ENCODE measurements at regions not wholly inside any gene's neighbourhood (a gene's known extent, or its start where the extent isn't known, plus 50 kb on each side); places are given as distances from the start of the nearest gene placed in this dataset.

GRCh38 chr4:23584024-23584423, 305.8 kb downstream of the PPARGC1A start:
- DNase-seq (ENCODE audit: low read depth): no peak
- H3K36me3 ChIP-seq (ENCODE audit: control insufficient read depth, insufficient read depth, low read length, severe bottlenecking): no peaks in the 10 kb centered on the region
- no peak overlapping the region for H3K9ac ChIP-seq (ENCODE audit: low read length)
- H3K9me3 ChIP-seq (ENCODE audit: control insufficient read depth, low read length): no peaks in the 10 kb centered on the region
- H3K27me3 ChIP-seq (replicated peaks; ENCODE audit: control insufficient read depth, insufficient read depth, low read length): no peaks in the 10 kb centered on the region
- H3K4me3 ChIP-seq (ENCODE audit: low read length): peak overlapping the region; percentile 13
- peaks cover 9% of the 10 kb centered on the region for H3K4me1 ChIP-seq (ENCODE audit: control insufficient read depth, insufficient read depth, low read length)

- no peaks in the 10 kb centered on the region for H3K36me3 ChIP-seq (ENCODE audit: control insufficient read depth, insufficient read depth, low read length, severe bottlenecking)
- no peaks in the 10 kb centered on the region for H3K9me3 ChIP-seq (ENCODE audit: control insufficient read depth, low read length)
- H3K27me3 ChIP-seq (replicated peaks; ENCODE audit: control insufficient read depth, insufficient read depth, low read length): no peaks in the 10 kb centered on the region
- no peak overlapping the region for H3K9ac ChIP-seq (ENCODE audit: low read length)
- no peak overlapping the region for H3K4me3 ChIP-seq (ENCODE audit: low read length)
- DNase-seq (ENCODE audit: low read depth): no peak
- H3K4me1 ChIP-seq (ENCODE audit: control insufficient read depth, insufficient read depth, low read length): peaks cover 9% of the 10 kb centered on the region
Observed at GRCh38 chr4:23582671-23583070, 307.2 kb downstream of the PPARGC1A start.

GRCh38 chr4:23579166-23579565, 310.7 kb downstream of the PPARGC1A start:
- no peaks in the 10 kb centered on the region for H3K36me3 ChIP-seq (ENCODE audit: control insufficient read depth, insufficient read depth, low read length, severe bottlenecking)
- no peak overlapping the region for H3K4me3 ChIP-seq (ENCODE audit: low read length)
- no peak for DNase-seq (ENCODE audit: low read depth)
- no peak overlapping the region for H3K9ac ChIP-seq (ENCODE audit: low read length)
- H3K27me3 ChIP-seq (replicated peaks; ENCODE audit: control insufficient read depth, insufficient read depth, low read length): no peaks in the 10 kb centered on the region
- no peaks in the 10 kb centered on the region for H3K9me3 ChIP-seq (ENCODE audit: control insufficient read depth, low read length)
- peaks cover 8% of the 10 kb centered on the region for H3K4me1 ChIP-seq (ENCODE audit: control insufficient read depth, insufficient read depth, low read length)

- H3K9me3 ChIP-seq (ENCODE audit: control insufficient read depth, low read length): no peaks in the 10 kb centered on the region
- no peaks in the 10 kb centered on the region for H3K36me3 ChIP-seq (ENCODE audit: control insufficient read depth, insufficient read depth, low read length, severe bottlenecking)
- DNase-seq (ENCODE audit: low read depth): no peak
- H3K9ac ChIP-seq (ENCODE audit: low read length): no peak overlapping the region
- no peaks in the 10 kb centered on the region for H3K27me3 ChIP-seq (replicated peaks; ENCODE audit: control insufficient read depth, insufficient read depth, low read length)
- no peak overlapping the region for H3K4me3 ChIP-seq (ENCODE audit: low read length)
- H3K4me1 ChIP-seq (ENCODE audit: control insufficient read depth, insufficient read depth, low read length): no peaks in the 10 kb centered on the region
Observed at GRCh38 chr4:23577398-23577797, 312.4 kb downstream of the PPARGC1A start.

GRCh38 chr4:23572382-23572781, 317.5 kb downstream of the PPARGC1A start:
- H3K36me3 ChIP-seq (ENCODE audit: control insufficient read depth, insufficient read depth, low read length, severe bottlenecking): no peaks in the 10 kb centered on the region
- no peaks in the 10 kb centered on the region for H3K27me3 ChIP-seq (replicated peaks; ENCODE audit: control insufficient read depth, insufficient read depth, low read length)
- no peaks in the 10 kb centered on the region for H3K9me3 ChIP-seq (ENCODE audit: control insufficient read depth, low read length)
- no peaks in the 10 kb centered on the region for H3K4me1 ChIP-seq (ENCODE audit: control insufficient read depth, insufficient read depth, low read length)
- no peak for DNase-seq (ENCODE audit: low read depth)
- H3K9ac ChIP-seq (ENCODE audit: low read length): no peak overlapping the region
- H3K4me3 ChIP-seq (ENCODE audit: low read length): no peak overlapping the region

- Histone ChIP-seq H3K36me3 (ENCODE audit: control insufficient read depth, insufficient read depth, low read length, severe bottlenecking) (no peaks in the 10 kb centered on the region), H3K9me3 (ENCODE audit: control insufficient read depth, low read length) (no peaks in the 10 kb centered on the region), H3K4me3 (ENCODE audit: low read length) (no peak overlapping the region), H3K4me1 (ENCODE audit: control insufficient read depth, insufficient read depth, low read length) (no peaks in the 10 kb centered on the region), H3K27me3 (replicated peaks; ENCODE audit: control insufficient read depth, insufficient read depth, low read length) (no peaks in the 10 kb centered on the region), H3K9ac (ENCODE audit: low read length) (no peak overlapping the region)
- DNase-seq (ENCODE audit: low read depth): no peak
Observed at GRCh38 chr4:23567338-23567737, 322.5 kb downstream of the PPARGC1A start.

GRCh38 chr4:23560748-23561147, 329.1 kb downstream of the PPARGC1A start:
- H3K9ac ChIP-seq (ENCODE audit: low read length): no peak overlapping the region
- H3K4me1 ChIP-seq (ENCODE audit: control insufficient read depth, insufficient read depth, low read length): no peaks in the 10 kb centered on the region
- H3K36me3 ChIP-seq (ENCODE audit: control insufficient read depth, insufficient read depth, low read length, severe bottlenecking): no peaks in the 10 kb centered on the region
- DNase-seq (ENCODE audit: low read depth): no peak
- H3K27me3 ChIP-seq (replicated peaks; ENCODE audit: control insufficient read depth, insufficient read depth, low read length): no peaks in the 10 kb centered on the region
- no peak overlapping the region for H3K4me3 ChIP-seq (ENCODE audit: low read length)
- no peaks in the 10 kb centered on the region for H3K9me3 ChIP-seq (ENCODE audit: control insufficient read depth, low read length)

GRCh38 chr4:23558101-23558500, 331.7 kb downstream of the PPARGC1A start:
- no peak for DNase-seq (ENCODE audit: low read depth)
- Histone ChIP-seq H3K9ac (ENCODE audit: low read length) (no peak overlapping the region), H3K9me3 (ENCODE audit: control insufficient read depth, low read length) (peaks cover 10% of the 10 kb centered on the region), H3K4me3 (ENCODE audit: low read length) (no peak overlapping the region), H3K36me3 (ENCODE audit: control insufficient read depth, insufficient read depth, low read length, severe bottlenecking) (no peaks in the 10 kb centered on the region), H3K27me3 (replicated peaks; ENCODE audit: control insufficient read depth, insufficient read depth, low read length) (no peaks in the 10 kb centered on the region), H3K4me1 (ENCODE audit: control insufficient read depth, insufficient read depth, low read length) (no peaks in the 10 kb centered on the region)

- Histone ChIP-seq H3K9ac (ENCODE audit: low read length) (no peak overlapping the region), H3K36me3 (ENCODE audit: control insufficient read depth, insufficient read depth, low read length, severe bottlenecking) (no peaks in the 10 kb centered on the region), H3K27me3 (replicated peaks; ENCODE audit: control insufficient read depth, insufficient read depth, low read length) (no peaks in the 10 kb centered on the region), H3K4me3 (ENCODE audit: low read length) (no peak overlapping the region), H3K4me1 (ENCODE audit: control insufficient read depth, insufficient read depth, low read length) (peaks cover 3% of the 10 kb centered on the region), H3K9me3 (ENCODE audit: control insufficient read depth, low read length) (peaks cover 3% of the 10 kb centered on the region)
- DNase-seq (ENCODE audit: low read depth): no peak
Observed at GRCh38 chr4:23547601-23548000, 342.2 kb downstream of the PPARGC1A start.

GRCh38 chr4:23547096-23547495, 342.8 kb downstream of the PPARGC1A start:
- H3K9me3 ChIP-seq (ENCODE audit: control insufficient read depth, low read length): peaks cover 3% of the 10 kb centered on the region
- no peak for DNase-seq (ENCODE audit: low read depth)
- no peaks in the 10 kb centered on the region for H3K27me3 ChIP-seq (replicated peaks; ENCODE audit: control insufficient read depth, insufficient read depth, low read length)
- H3K36me3 ChIP-seq (ENCODE audit: control insufficient read depth, insufficient read depth, low read length, severe bottlenecking): no peaks in the 10 kb centered on the region
- H3K4me3 ChIP-seq (ENCODE audit: low read length): no peak overlapping the region
- peaks cover 3% of the 10 kb centered on the region for H3K4me1 ChIP-seq (ENCODE audit: control insufficient read depth, insufficient read depth, low read length)
- no peak overlapping the region for H3K9ac ChIP-seq (ENCODE audit: low read length)

GRCh38 chr4:23539969-23540569, 349.8 kb downstream of the PPARGC1A start:
- Histone ChIP-seq H3K27me3 (replicated peaks; ENCODE audit: control insufficient read depth, insufficient read depth, low read length) (no peaks in the 10 kb centered on the region), H3K4me3 (ENCODE audit: low read length) (no peak overlapping the region), H3K9me3 (ENCODE audit: control insufficient read depth, low read length) (no peaks in the 10 kb centered on the region), H3K36me3 (ENCODE audit: control insufficient read depth, insufficient read depth, low read length, severe bottlenecking) (no peaks in the 10 kb centered on the region), H3K4me1 (ENCODE audit: control insufficient read depth, insufficient read depth, low read length) (no peaks in the 10 kb centered on the region), H3K9ac (ENCODE audit: low read length) (no peak overlapping the region)
- no peak for DNase-seq (ENCODE audit: low read depth)

GRCh38 chr4:23533859-23534258, 356.0 kb downstream of the PPARGC1A start:
- Histone ChIP-seq H3K27me3 (replicated peaks; ENCODE audit: control insufficient read depth, insufficient read depth, low read length) (no peaks in the 10 kb centered on the region), H3K9ac (ENCODE audit: low read length) (no peak overlapping the region), H3K4me3 (ENCODE audit: low read length) (no peak overlapping the region), H3K4me1 (ENCODE audit: control insufficient read depth, insufficient read depth, low read length) (no peaks in the 10 kb centered on the region), H3K36me3 (ENCODE audit: control insufficient read depth, insufficient read depth, low read length, severe bottlenecking) (no peaks in the 10 kb centered on the region), H3K9me3 (ENCODE audit: control insufficient read depth, low read length) (peaks cover 3% of the 10 kb centered on the region)
- no peak for DNase-seq (ENCODE audit: low read depth)
